HUES48 (cell line): ENCODE measurements at regions not wholly inside any gene's neighbourhood (a gene's known extent, or its start where the extent isn't known, plus 50 kb on each side); places are given as distances from the start of the nearest gene placed in this dataset.
A peak's percentile ranks its signal among the peaks of the same experiment; 100 is the strongest.
"Not testable (repeated sequence)": the region's sequence is repeated elsewhere in the genome, so short reads cannot be mapped to it uniquely, and the experiment has no call there.

ENCODE experiments used
- H3K27ac ChIP-seq: one replicate; pipeline ENCODE4 v1.7.0; 2013; ENCODE audit warnings: low read depth, low read length, inconsistent platforms
- H3K27me3 ChIP-seq: 2 replicates; pipeline ENCODE4 v1.6.1; 2013; ENCODE audit warnings: mild to moderate bottlenecking, low read length; ENCODE audit not compliant: control insufficient read depth, insufficient read depth
- H3K36me3 ChIP-seq: 2 replicates; pipeline ENCODE4 v1.6.1; 2013; ENCODE audit warnings: low read length; ENCODE audit not compliant: control insufficient read depth, insufficient read depth
- H3K4me1 ChIP-seq: 2 replicates; pipeline ENCODE4 v1.6.1; 2013; ENCODE audit warnings: mild to moderate bottlenecking, low read length; ENCODE audit not compliant: control insufficient read depth, insufficient read depth
- H3K4me3 ChIP-seq: 2 replicates; pipeline ENCODE4 v1.5.1; 2013; ENCODE audit warnings: mild to moderate bottlenecking, low read depth, low read length
- H3K9ac ChIP-seq: 2 replicates; pipeline ENCODE4 v1.6.1; 2013; ENCODE audit warnings: mild to moderate bottlenecking, low read depth, low read length, moderate library complexity
- H3K9me3 ChIP-seq: 2 replicates; pipeline ENCODE4 v1.6.1; 2013; ENCODE audit warnings: low read length; ENCODE audit not compliant: control insufficient read depth, insufficient read depth

DNA sequence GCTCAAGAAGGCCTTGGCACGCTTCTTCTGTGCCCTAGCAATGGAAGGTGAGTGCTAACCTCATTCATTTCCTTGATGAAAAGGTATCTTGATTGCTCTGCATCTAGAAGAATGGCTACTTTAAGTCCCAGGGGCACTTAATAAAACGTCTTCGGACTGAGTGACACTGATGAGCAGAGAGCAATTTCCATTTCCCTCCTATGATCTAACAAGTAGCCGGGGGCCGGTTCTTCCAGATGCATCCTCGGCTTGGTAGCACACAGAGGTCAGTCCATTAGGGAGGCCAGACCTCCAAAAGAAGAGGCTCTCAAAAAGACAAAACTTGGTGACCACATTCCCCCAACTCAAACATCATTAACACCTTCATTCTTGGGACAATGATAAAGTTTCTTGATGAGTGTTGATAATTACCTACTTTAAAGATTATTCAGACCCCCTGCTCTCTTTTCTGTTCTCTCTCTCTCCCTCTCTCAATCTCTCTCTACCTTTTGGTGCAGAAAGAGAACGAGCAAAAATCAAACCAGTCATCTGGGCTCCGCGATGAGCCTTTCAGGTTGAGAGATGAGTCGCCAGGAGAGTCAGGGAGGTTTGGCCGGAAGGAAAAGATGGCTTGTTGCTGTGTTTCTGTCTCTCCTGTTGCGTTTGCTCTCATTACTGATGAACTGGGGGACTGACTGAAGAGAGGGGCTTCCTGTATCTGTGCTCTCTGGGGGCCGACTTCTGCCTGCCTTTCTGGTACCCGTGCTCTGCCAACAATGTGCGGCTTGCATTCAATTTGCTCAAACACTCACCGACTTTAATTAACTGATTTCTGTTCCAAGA, 91.1 kb downstream of the LYZL1 start:
- H3K4me3 ChIP-seq, H3K9me3 ChIP-seq, H3K36me3 ChIP-seq, H3K9ac ChIP-seq: not testable (repeated sequence)
- Histone ChIP-seq H3K27me3 (peaks cover 21% of the 10 kb centered on the region), H3K4me1 (peaks cover 18% of the 10 kb centered on the region), H3K27ac (peak overlapping the region; percentile 51)

DNA sequence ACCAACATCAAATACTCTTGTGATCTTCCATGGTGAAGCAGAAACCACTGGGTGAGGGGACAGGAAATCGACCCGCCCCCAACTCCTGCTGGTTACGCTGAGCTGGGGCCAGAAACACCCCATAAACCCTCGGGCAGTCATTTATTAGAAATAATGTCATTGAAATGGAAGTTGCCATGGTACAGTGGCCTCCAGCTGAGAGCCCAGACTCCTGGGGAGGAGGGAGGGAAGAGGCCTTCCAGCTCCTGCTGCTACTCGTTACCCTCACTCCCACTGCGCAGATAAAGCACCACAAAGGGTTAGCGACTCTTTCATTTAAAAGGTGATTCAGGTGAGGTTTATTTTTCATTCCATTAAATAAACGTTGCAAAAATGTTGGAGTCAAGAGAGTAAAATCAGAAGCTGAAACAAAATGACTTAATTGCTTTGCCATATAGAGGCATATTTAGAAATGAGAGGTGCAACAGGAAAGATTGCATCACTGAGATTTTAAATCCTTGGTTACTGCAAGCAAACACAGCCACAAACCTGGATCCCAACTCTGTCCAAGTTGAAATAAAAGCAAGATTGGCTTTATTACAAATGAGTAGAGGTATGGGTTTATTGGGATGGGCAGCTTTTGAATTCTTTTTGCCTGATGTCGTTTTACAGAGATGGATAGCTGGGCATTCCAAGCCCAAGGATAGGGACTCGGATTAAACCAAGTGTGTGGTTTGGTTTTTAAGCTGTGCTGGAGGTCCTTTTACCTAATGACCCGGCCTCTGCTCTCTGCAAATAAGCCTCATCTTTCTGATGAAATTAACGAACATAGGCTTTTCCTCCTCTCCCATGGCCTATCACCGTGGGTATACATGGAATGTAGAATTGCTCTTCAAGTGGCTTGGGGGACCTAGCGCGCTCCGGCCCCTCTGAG, 92.0 kb downstream of the LYZL1 start:
- Histone ChIP-seq H3K27ac (peak overlapping the region; percentile 51), H3K4me1 (peaks cover 18% of the 10 kb centered on the region), H3K27me3 (peaks cover 21% of the 10 kb centered on the region)
- H3K9ac ChIP-seq, H3K36me3 ChIP-seq, H3K4me3 ChIP-seq, H3K9me3 ChIP-seq: not testable (repeated sequence)

DNA sequence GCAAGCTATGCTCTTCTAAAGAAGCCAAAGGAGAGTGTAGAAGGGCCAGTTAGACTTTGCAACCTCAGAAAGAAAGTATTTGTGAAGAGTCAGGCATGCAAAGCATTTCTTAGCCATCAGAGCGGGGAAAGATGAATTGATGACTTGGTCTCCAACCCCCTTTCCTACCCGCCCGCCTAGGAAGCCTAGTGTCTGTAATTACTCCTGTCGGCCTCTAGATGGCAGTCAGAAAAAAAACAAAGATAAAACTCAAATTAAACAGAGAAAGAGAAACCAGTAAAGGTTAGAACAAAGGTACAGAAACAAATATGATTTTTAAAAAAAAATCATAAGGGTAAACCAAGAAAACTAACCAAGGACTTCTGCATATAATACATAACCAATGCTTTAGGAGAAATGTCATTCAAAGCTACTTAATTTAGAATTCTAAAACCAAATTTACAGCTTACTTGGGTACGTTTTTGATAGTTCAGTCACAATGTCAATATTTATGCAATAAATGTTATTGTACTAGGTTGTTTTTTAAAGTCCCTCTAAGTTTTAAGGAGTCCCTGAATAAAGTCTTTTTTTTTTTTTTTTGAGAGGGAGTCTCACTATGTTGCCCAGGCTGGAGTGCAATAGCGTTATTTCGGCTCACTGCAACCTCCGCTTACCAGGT, 97.6 kb downstream of the LYZL1 start:
- peaks cover 7% of the 10 kb centered on the region for H3K27me3 ChIP-seq
- H3K9me3 ChIP-seq: no peaks in the 10 kb centered on the region
- no peak overlapping the region for H3K9ac ChIP-seq
- H3K4me3 ChIP-seq: no peak overlapping the region
- no peak overlapping the region for H3K27ac ChIP-seq
- no peaks in the 10 kb centered on the region for H3K4me1 ChIP-seq
- no peaks in the 10 kb centered on the region for H3K36me3 ChIP-seq

DNA sequence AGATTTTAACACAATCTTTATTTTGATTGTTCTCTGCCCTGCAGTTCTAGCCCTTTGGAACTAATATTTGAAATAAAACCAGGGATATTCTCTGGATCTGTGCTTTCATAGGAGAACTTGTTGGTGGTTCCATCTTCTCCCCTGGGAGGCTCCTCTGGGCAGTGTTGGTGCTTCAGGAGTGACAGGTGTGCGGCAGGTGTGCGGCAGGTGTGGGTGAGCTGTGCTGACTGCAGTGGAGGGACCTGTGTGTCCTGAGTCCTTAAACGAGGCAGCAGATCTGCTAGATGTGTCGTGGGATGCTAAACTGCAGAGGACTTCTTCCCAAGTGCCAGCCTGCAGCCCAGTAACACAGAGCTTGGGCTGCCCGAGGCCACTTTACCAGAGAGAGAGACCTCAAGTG, 98.4 kb downstream of the LYZL1 start:
- no peak overlapping the region for H3K9ac ChIP-seq

DNA sequence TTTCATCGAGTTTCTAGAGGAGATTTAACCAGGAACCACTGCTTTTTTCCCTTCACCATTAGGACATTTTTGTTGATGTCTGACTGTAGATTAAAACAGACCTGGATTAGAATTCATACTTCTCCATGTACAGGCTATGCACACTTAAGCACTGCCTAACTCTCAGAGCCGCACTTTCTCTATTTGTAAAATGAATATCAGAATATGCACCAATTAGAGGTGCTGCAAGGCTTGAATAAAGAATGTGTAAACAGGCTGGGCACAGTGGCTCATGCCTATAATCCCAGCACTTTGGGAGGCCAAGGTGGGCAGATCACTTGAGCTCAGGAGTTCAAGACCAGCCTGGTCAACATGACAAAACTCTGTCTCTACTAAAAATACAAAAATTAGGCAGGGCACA, 99.2 kb downstream of the LYZL1 start:
- not testable (repeated sequence) for H3K4me3 ChIP-seq, H3K9me3 ChIP-seq, H3K36me3 ChIP-seq, H3K27ac ChIP-seq, H3K4me1 ChIP-seq, H3K9ac ChIP-seq, H3K27me3 ChIP-seq

More for the DNA sequence above, 98.4 kb downstream of the LYZL1 start:
- Histone ChIP-seq H3K27me3 (no peaks in the 10 kb centered on the region), H3K9me3 (no peaks in the 10 kb centered on the region), H3K4me3 (no peak overlapping the region), H3K27ac (no peak overlapping the region), H3K4me1 (no peaks in the 10 kb centered on the region), H3K36me3 (no peaks in the 10 kb centered on the region)

DNA sequence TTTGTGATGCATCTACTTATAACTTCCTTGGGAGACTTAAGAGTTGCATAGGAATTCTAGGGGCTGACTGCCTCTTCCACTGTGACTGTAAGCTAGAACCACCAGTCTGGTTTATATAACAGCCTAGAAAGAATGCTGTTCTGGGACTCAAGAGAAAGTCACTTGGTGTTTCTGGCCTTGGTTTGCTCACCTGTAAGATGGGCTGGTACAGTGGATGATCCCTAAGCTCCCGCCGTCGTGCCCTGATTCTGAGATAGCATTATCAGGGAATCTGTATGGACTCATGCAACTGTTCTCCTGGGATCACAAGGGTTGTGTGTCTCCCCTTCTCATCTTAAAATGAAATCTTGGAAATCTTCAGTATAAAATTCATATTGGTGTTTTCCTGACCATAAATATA, 100.6 kb downstream of the LYZL1 start:
- Histone ChIP-seq H3K27ac (no peak overlapping the region), H3K4me1 (no peaks in the 10 kb centered on the region), H3K9me3 (no peaks in the 10 kb centered on the region), H3K36me3 (no peaks in the 10 kb centered on the region), H3K9ac (no peak overlapping the region), H3K4me3 (no peak overlapping the region), H3K27me3 (no peaks in the 10 kb centered on the region)

DNA sequence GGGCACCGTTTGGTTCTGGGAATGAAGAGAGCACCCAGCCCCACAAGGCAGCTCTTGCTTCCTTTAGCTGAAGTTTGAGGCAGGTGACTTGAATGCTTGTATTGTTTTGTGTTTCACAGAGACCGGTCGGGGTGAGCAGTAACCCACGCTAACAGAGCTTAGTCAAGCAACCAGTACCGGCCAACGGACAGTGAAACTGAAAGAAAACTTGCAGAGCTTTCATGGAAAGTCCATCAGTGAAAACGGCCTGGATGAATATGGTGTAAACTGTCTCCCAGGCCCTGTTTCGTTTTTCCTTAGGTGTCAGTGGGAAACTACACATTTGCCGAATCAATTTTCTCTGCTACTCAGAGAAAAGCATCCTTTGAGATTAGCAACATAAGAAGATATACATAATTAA, 101.1 kb downstream of the LYZL1 start:
- Histone ChIP-seq H3K4me3 (no peak overlapping the region), H3K27me3 (no peaks in the 10 kb centered on the region), H3K9ac (no peak overlapping the region), H3K4me1 (no peaks in the 10 kb centered on the region), H3K9me3 (no peaks in the 10 kb centered on the region), H3K27ac (no peak overlapping the region), H3K36me3 (no peaks in the 10 kb centered on the region)

DNA sequence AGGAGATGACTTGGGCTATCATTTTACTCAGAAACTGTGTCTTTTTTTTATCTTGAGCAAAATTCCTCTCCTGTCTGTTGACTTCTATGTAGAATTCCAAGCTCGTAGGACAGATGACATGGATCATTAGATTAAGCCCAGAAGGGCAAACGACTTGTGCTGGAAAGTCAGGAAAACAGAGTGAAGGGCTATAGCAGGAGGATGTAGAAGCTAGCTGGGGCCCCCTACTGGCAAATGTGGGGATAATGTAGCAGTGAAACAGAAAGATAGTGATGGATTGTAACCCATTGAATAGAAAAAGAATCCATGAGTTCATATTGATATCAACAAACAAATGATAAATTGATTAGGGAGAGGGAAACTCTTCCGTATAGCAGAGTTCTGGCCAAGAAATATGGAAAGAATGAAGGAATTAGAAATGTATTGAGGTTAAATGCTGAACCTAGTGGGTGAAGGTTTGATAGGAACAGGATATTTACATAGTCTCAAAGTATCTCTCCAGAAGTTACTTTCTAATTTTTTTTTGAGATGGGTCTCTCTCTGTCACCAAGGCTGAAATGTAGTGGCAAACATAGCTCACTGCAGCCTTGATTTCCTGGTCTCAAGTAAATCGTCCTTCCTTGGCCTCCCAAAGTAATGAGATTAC, 103.6 kb downstream of the LYZL1 start:
- Histone ChIP-seq H3K27me3 (no peaks in the 10 kb centered on the region), H3K9ac (no peak overlapping the region), H3K36me3 (no peaks in the 10 kb centered on the region), H3K4me3 (no peak overlapping the region), H3K27ac (no peak overlapping the region), H3K4me1 (no peaks in the 10 kb centered on the region), H3K9me3 (no peaks in the 10 kb centered on the region)

DNA sequence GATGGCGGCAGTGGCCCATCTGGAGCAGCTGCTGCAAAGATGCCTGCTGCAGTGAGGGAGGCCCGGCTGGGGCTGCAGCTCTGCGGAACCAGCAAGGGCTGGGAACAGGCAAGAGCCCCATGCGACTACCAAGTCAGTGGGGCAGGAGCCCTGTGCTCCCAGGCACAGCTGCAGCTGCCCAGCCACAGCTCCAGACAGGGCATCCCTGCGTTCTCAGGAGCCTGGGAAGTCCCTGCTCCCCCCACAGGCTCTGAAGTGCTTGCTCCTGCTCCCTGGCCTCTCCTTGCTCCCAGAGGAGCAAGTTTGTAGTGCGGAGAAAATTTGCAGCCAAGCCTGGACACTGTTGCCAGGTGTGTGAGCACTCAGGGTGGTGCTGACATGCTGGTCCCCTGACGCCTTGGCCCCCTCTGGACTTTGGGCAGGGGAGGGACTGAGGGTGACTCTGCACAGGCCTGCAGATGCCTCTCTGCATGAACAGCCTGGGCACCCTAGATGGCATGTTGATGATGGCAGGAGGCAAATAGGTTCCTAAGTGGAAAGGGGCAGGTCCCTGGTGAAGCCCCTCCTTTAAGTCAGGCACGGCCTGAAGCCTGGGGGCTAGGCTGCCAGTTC, 105.6 kb downstream of the LYZL1 start:
- H3K4me1 ChIP-seq: no peaks in the 10 kb centered on the region
- H3K27me3 ChIP-seq: no peaks in the 10 kb centered on the region

DNA sequence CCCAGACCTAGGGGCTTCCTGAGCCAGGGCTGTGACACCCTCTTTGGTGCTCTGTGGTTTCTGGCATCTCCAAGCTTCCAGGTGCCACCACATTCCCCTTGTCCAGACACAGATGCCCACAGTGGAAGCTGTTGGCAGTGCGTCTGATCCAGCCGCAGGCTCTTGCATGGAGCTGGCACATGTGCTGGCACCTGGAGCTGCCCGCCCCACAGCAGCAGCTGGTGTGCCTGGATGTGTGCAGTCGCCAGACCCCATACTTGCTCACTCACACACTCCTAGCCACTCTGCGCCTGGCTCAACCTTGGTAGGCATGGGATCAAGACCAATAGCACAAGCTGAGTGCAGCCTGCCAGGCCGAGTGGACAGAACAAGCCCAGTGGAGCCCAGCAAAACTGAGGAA, 106.5 kb downstream of the LYZL1 start:
- Histone ChIP-seq H3K4me1 (no peaks in the 10 kb centered on the region), H3K36me3 (no peaks in the 10 kb centered on the region), H3K9me3 (no peaks in the 10 kb centered on the region), H3K4me3 (no peak overlapping the region), H3K27ac (no peak overlapping the region), H3K9ac (no peak overlapping the region), H3K27me3 (no peaks in the 10 kb centered on the region)

More for the DNA sequence above, 105.6 kb downstream of the LYZL1 start:
- Histone ChIP-seq H3K9me3 (no peaks in the 10 kb centered on the region), H3K9ac (no peak overlapping the region), H3K27ac (no peak overlapping the region), H3K4me3 (no peak overlapping the region), H3K36me3 (no peaks in the 10 kb centered on the region)
